Astrocyte (in vitro differentiated cells and primary cell): ENCODE measurements at regions not wholly inside any gene's neighbourhood (a gene's known extent, or its start where the extent isn't known, plus 50 kb on each side); places are given as distances from the start of the nearest gene placed in this dataset.

Source experiments
- DNase-seq: peaks from one replicate; pipeline ENCODE4 v3.0.0-alpha.2; 2010; ENCODE audit warnings: low read depth
- FAIRE-seq: peaks from 2 replicates; lab custom pipeline; 2011; peaks lifted over from hg19 to GRCh38; lab: Jason Lieb, UNC
- H2AFZ ChIP-seq: 2 replicates; pipeline ENCODE4 v1.6.0; 2012; ENCODE audit warnings: low read depth, low read length, inconsistent platforms
- H3K27ac ChIP-seq: 2 replicates; pipeline ENCODE4 v1.5.1; 2011; ENCODE audit warnings: low read depth, low read length, inconsistent platforms
- H3K27me3 ChIP-seq: 2 replicates; pipeline ENCODE4 v1.6.0; 2011; ENCODE audit warnings: low read length, inconsistent platforms; ENCODE audit not compliant: insufficient read depth
- H3K36me3 ChIP-seq: 2 replicates; pipeline ENCODE4 v1.5.1; 2011; ENCODE audit warnings: low read length, inconsistent platforms; ENCODE audit not compliant: insufficient read depth
- H3K4me1 ChIP-seq: 2 replicates; pipeline ENCODE4 v1.5.1; 2011; ENCODE audit warnings: low read length, inconsistent platforms; ENCODE audit not compliant: insufficient read depth
- H3K4me2 ChIP-seq: 2 replicates; pipeline ENCODE4 v1.6.0; 2012; ENCODE audit warnings: low read length, inconsistent platforms
- H3K4me3 ChIP-seq: 2 replicates; pipeline ENCODE4 v1.5.1; 2011; ENCODE audit warnings: low read depth, mild to moderate bottlenecking, low read length, inconsistent platforms; ENCODE audit not compliant: insufficient read depth
- H3K79me2 ChIP-seq: 2 replicates; pipeline ENCODE4 v1.6.0; 2012; ENCODE audit warnings: mild to moderate bottlenecking, low read length, inconsistent platforms; ENCODE audit not compliant: insufficient read depth
- H3K9ac ChIP-seq: 2 replicates; pipeline ENCODE4 v1.6.0; 2012; ENCODE audit warnings: mild to moderate bottlenecking, low read length, inconsistent platforms
- H3K9me3 ChIP-seq: 2 replicates; pipeline ENCODE4 v1.5.1; 2012; ENCODE audit warnings: low read depth, mild to moderate bottlenecking, low read length, inconsistent platforms; ENCODE audit not compliant: insufficient read depth
- H4K20me1 ChIP-seq: 2 replicates; pipeline ENCODE4 v1.6.0; 2012; ENCODE audit warnings: low read length, inconsistent platforms; ENCODE audit not compliant: insufficient read depth
- H3K27ac Mint-ChIP-seq: one replicate; pipeline ENCODE4 v1.8.0; 2021; ENCODE audit warnings: mild to moderate bottlenecking, mixed read lengths; ENCODE audit not compliant: unreplicated experiment
- H3K27me3 Mint-ChIP-seq: one replicate; pipeline ENCODE4 v1.8.0; 2021; ENCODE audit warnings: low read depth, mixed read lengths; ENCODE audit not compliant: unreplicated experiment
- H3K36me3 Mint-ChIP-seq: one replicate; pipeline ENCODE4 v1.8.0; 2021; ENCODE audit warnings: low read depth, mixed read lengths; ENCODE audit not compliant: unreplicated experiment
- H3K4me1 Mint-ChIP-seq: one replicate; pipeline ENCODE4 v1.8.0; 2021; ENCODE audit warnings: low read depth, mixed read lengths; ENCODE audit not compliant: unreplicated experiment
- H3K4me3 Mint-ChIP-seq: one replicate; pipeline ENCODE4 v1.8.0; 2021; ENCODE audit warnings: mild to moderate bottlenecking, moderate library complexity, mixed read lengths; ENCODE audit not compliant: unreplicated experiment
- H3K9me3 Mint-ChIP-seq: one replicate; pipeline ENCODE4 v1.8.0; 2021; ENCODE audit warnings: mild to moderate bottlenecking, mixed read lengths; ENCODE audit not compliant: unreplicated experiment
- EZH2 ChIP-seq: IDR thresholded peaks from 2 replicates; pipeline ENCODE4 v1.6.1; 2012; ENCODE audit warnings: mild to moderate bottlenecking, low read length, inconsistent platforms; ENCODE audit not compliant: insufficient read depth
- TF ChIP-seq, protein P1 (sequence below): IDR thresholded peaks from 2 replicates; pipeline ENCODE4 v1.5.1; 2011; ENCODE audit warnings: low read depth, mild to moderate bottlenecking, inconsistent platforms, low read length, moderate library complexity; ENCODE audit not compliant: insufficient read depth

- Histone ChIP-seq H3K27ac (no peak overlapping the region), H4K20me1 (no peaks in the 10 kb centered on the region), H3K4me2 (no peak overlapping the region), H3K9ac (no peak overlapping the region), H3K9me3 (no peaks in the 10 kb centered on the region), H3K4me3 (no peak overlapping the region), H3K4me1 (no peaks in the 10 kb centered on the region), H2AFZ (no peak overlapping the region), H3K27me3 (no peaks in the 10 kb centered on the region), H3K36me3 (no peaks in the 10 kb centered on the region), H3K79me2 (no peaks in the 10 kb centered on the region)
- no peaks in the 10 kb centered on the region for H3K9me3 Mint-ChIP-seq
- no peak for TF ChIP-seq EZH2
- TF ChIP-seq, protein P1, sequence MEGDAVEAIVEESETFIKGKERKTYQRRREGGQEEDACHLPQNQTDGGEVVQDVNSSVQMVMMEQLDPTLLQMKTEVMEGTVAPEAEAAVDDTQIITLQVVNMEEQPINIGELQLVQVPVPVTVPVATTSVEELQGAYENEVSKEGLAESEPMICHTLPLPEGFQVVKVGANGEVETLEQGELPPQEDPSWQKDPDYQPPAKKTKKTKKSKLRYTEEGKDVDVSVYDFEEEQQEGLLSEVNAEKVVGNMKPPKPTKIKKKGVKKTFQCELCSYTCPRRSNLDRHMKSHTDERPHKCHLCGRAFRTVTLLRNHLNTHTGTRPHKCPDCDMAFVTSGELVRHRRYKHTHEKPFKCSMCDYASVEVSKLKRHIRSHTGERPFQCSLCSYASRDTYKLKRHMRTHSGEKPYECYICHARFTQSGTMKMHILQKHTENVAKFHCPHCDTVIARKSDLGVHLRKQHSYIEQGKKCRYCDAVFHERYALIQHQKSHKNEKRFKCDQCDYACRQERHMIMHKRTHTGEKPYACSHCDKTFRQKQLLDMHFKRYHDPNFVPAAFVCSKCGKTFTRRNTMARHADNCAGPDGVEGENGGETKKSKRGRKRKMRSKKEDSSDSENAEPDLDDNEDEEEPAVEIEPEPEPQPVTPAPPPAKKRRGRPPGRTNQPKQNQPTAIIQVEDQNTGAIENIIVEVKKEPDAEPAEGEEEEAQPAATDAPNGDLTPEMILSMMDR = no peak
- peaks cover 5% of the 10 kb centered on the region for H3K4me1 Mint-ChIP-seq
- H3K27ac Mint-ChIP-seq = no peak overlapping the region
- H3K4me3 Mint-ChIP-seq = no peak overlapping the region
- DNase-seq = no peak
- no peaks in the 10 kb centered on the region for H3K27me3 Mint-ChIP-seq
- no peaks in the 10 kb centered on the region for H3K36me3 Mint-ChIP-seq
- FAIRE-seq = no peak
Measured at GRCh38 chr1:80472145-80472544, 1328.6 kb upstream of the ADGRL2 start.

DNA sequence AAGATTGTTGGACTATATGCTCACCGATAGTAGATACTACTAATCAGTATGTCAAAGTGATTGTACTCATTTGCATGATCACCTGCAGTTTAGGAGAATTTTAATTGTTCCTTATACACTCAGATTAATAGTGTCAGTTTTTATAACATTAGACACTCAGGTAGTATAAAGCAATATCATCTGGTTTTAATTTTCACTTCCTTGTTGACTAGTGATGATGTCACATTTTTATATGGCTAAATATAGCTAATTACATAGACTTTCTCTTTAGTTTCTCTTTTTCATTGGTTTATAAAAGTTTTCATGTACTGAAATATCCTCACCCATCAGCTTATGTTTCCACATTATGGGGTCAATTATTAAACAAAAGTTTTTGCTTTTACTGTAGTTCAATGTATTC, 1332.4 kb upstream of the ADGRL2 start:
- no peaks in the 10 kb centered on the region for H4K20me1 ChIP-seq
- H3K79me2 ChIP-seq = no peaks in the 10 kb centered on the region
- H3K4me1 ChIP-seq = no peaks in the 10 kb centered on the region
- no peak overlapping the region for H2AFZ ChIP-seq
- H3K27ac ChIP-seq = no peak overlapping the region
- H3K4me2 ChIP-seq = no peak overlapping the region
- FAIRE-seq (no peak), DNase-seq (no peak)
- H3K4me3 ChIP-seq = no peak overlapping the region
- no peaks in the 10 kb centered on the region for H3K9me3 ChIP-seq
- H3K27me3 Mint-ChIP-seq = no peaks in the 10 kb centered on the region
- H3K36me3 Mint-ChIP-seq = no peaks in the 10 kb centered on the region
- TF ChIP-seq, protein P1 = no peak
- TF ChIP-seq EZH2 = no peak
- H3K27ac Mint-ChIP-seq = no peak overlapping the region
- H3K9ac ChIP-seq = no peak overlapping the region
- no peaks in the 10 kb centered on the region for H3K27me3 ChIP-seq
- H3K4me1 Mint-ChIP-seq = peaks cover under 1% of the 10 kb centered on the region
- no peaks in the 10 kb centered on the region for H3K36me3 ChIP-seq
- H3K4me3 Mint-ChIP-seq = no peak overlapping the region
- no peaks in the 10 kb centered on the region for H3K9me3 Mint-ChIP-seq

GRCh38 chr1:80462006-80462405, 1338.7 kb upstream of the ADGRL2 start:
- Histone ChIP-seq H3K4me3 (no peak overlapping the region), H3K9me3 (no peaks in the 10 kb centered on the region), H3K79me2 (no peaks in the 10 kb centered on the region), H4K20me1 (no peaks in the 10 kb centered on the region), H3K36me3 (no peaks in the 10 kb centered on the region), H2AFZ (no peak overlapping the region), H3K27ac (no peak overlapping the region), H3K4me1 (no peaks in the 10 kb centered on the region), H3K4me2 (no peak overlapping the region), H3K27me3 (no peaks in the 10 kb centered on the region), H3K9ac (no peak overlapping the region)
- H3K36me3 Mint-ChIP-seq = no peaks in the 10 kb centered on the region
- no peak for TF ChIP-seq EZH2
- TF ChIP-seq, protein P1 = no peak
- FAIRE-seq (no peak), DNase-seq (no peak)
- peaks cover 6% of the 10 kb centered on the region for H3K9me3 Mint-ChIP-seq
- no peaks in the 10 kb centered on the region for H3K27me3 Mint-ChIP-seq
- no peak overlapping the region for H3K4me3 Mint-ChIP-seq
- no peak overlapping the region for H3K27ac Mint-ChIP-seq
- H3K4me1 Mint-ChIP-seq = peaks cover 2% of the 10 kb centered on the region
